Neutrophil (primary cell): ENCODE measurements at regions not wholly inside any gene's neighbourhood (a gene's known extent, or its start where the extent isn't known, plus 50 kb on each side); places are given as distances from the start of the nearest gene placed in this dataset.

Experiments used
- H3K27ac ChIP-seq: fragments of 200-600 bp; sonication (generic); 2 replicates; pipeline ENCODE4 v1.5.1; 2016; ENCODE audit warnings: mild to moderate bottlenecking, moderate library complexity
- H3K27me3 ChIP-seq: fragments of 200-600 bp; sonication (generic); 2 replicates; pipeline ENCODE4 v1.6.0; 2016; ENCODE audit warnings: mild to moderate bottlenecking
- H3K36me3 ChIP-seq: fragments of 200-600 bp; sonication (generic); 2 replicates; pipeline ENCODE4 v1.5.1; 2017
- H3K4me1 ChIP-seq, 2 experiments: fragments of 200-600 bp in 1 of 2; sonication (generic) in 1 of 2; 1 replicate in 1 of 2; 2 replicates in 1 of 2; pipeline versions ENCODE4 v1.5.1 to v1.6.1; 2013 to 2016; ENCODE audit warnings: low read depth in 1 of 2, low read length in 1 of 2, mild to moderate bottlenecking in 1 of 2, moderate library complexity in 1 of 2; ENCODE audit not compliant: control insufficient read depth in 1 of 2, insufficient read depth in 1 of 2
- H3K4me3 ChIP-seq, 2 experiments: fragments of 200-600 bp in 1 of 2; sonication (generic) in 1 of 2; 1 replicate in 1 of 2; 2 replicates in 1 of 2; pipeline ENCODE4 v1.5.1; 2013 to 2016; ENCODE audit warnings: low read depth in 1 of 2, low read length in 1 of 2, mild to moderate bottlenecking in 1 of 2, moderate library complexity in 1 of 2
- H3K9me3 ChIP-seq: fragments of 200-600 bp; sonication (generic); 2 replicates; pipeline ENCODE4 v1.5.1; 2016
- TF ChIP-seq, protein P1 (sequence below): fragments of 200-600 bp; sonication (generic); IDR thresholded peaks from 2 replicates; pipeline ENCODE4 v1.5.1; 2016; ENCODE audit warnings: antibody characterized with exemption

DNA sequence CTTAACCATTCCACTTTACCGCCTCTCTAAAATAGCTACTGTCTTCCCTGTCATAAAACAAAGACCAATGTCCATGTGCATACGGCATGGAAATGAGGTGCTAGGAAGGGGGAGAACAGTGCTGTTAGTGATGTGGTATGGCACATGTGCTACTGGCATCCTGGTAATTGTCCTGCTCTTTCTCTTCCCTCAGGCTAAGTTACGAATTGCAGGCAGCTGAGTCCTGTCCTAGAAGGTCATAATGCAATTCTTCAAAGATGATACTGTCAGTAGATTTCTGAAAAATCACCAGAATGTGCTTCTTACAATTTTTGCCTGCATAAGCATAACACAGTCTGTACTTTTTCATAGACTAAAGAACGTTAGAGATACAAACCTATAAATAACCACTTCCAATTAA, 216.8 kb downstream of the RSL24D1 start:
- H3K36me3 ChIP-seq, result no peaks in the 10 kb centered on the region
- no peak overlapping the region for H3K4me3 ChIP-seq
- H3K4me1 ChIP-seq, result no peaks in the 10 kb centered on the region
- no peaks in the 10 kb centered on the region for H3K9me3 ChIP-seq
- no peak overlapping the region for H3K27ac ChIP-seq
- H3K27me3 ChIP-seq, result no peaks in the 10 kb centered on the region
- TF ChIP-seq, protein P1, sequence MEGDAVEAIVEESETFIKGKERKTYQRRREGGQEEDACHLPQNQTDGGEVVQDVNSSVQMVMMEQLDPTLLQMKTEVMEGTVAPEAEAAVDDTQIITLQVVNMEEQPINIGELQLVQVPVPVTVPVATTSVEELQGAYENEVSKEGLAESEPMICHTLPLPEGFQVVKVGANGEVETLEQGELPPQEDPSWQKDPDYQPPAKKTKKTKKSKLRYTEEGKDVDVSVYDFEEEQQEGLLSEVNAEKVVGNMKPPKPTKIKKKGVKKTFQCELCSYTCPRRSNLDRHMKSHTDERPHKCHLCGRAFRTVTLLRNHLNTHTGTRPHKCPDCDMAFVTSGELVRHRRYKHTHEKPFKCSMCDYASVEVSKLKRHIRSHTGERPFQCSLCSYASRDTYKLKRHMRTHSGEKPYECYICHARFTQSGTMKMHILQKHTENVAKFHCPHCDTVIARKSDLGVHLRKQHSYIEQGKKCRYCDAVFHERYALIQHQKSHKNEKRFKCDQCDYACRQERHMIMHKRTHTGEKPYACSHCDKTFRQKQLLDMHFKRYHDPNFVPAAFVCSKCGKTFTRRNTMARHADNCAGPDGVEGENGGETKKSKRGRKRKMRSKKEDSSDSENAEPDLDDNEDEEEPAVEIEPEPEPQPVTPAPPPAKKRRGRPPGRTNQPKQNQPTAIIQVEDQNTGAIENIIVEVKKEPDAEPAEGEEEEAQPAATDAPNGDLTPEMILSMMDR, result no peak

DNA sequence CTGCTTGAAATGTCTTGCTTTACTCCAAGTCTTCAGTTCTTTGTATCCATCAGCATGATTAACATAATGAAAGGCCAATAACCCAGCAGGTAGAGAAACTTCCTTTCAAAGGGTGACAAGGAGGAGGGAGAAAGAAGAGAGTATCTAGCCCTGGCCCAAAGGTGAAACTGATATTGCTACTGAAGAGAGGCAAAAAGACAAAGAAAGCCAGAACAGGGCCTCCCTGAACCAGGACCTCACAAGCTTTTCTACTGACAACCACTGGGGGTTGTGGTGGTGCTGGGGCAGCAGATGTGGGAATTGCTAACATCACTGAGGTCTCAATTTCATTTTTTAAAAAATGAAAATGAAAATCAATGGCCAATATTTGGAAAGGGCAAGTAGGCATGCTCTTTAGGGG, 234.1 kb downstream of the RSL24D1 start:
- no peak overlapping the region for H3K4me3 ChIP-seq
- TF ChIP-seq, protein P1, result no peak
- H3K27me3 ChIP-seq, result no peaks in the 10 kb centered on the region
- no peaks in the 10 kb centered on the region for H3K9me3 ChIP-seq
- H3K4me1 ChIP-seq, result no peaks in the 10 kb centered on the region
- no peak overlapping the region for H3K27ac ChIP-seq
- no peaks in the 10 kb centered on the region for H3K36me3 ChIP-seq

DNA sequence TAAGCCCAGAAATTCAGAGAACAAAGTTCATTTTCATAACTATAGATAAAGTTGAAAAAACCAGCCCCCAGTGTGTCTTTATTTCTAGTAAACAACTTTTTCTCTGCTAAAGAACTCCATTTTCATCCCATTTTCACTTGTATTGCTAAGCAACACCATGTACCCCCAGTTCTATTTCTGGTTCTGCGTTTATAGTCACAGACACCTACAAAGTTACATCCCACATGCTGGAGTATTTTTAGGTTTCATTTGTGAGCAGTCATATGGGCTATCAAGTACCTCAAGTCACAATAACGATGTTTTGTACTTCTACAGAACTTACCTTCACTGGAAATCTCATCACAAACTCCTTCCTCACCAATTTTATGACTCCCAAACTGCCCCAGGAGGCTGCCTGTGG, 236.5 kb downstream of the RSL24D1 start:
- Histone ChIP-seq H3K27me3 (no peaks in the 10 kb centered on the region), H3K9me3 (peaks cover 3% of the 10 kb centered on the region), H3K4me1 (no peaks in the 10 kb centered on the region), H3K27ac (no peak overlapping the region), H3K36me3 (no peaks in the 10 kb centered on the region), H3K4me3 (no peak overlapping the region)
- TF ChIP-seq, protein P1, result no peak

DNA sequence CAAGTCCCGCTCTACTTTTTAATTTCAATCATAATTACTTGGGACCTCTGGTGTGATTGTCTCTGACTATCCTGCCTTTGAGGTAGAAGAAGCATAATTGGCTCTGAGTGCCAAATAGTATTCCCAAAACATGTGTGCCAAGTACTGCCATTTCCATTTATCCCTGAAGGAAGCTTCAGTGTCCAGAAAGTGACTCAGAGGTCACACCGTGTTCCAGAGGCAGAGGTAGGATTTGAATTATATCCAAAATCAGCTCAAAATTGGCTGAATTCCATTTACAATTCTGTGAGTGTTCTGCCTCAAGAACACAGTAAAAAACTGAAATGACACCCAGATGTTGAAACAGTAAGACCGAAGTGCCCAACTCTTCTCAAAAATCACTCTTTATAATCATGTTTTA, 255.3 kb downstream of the RSL24D1 start:
- Histone ChIP-seq H3K9me3 (no peaks in the 10 kb centered on the region), H3K27ac (no peak overlapping the region), H3K27me3 (no peaks in the 10 kb centered on the region), H3K36me3 (no peaks in the 10 kb centered on the region), H3K4me3 (no peak overlapping the region), H3K4me1 (no peaks in the 10 kb centered on the region)
- TF ChIP-seq, protein P1, result no peak

DNA sequence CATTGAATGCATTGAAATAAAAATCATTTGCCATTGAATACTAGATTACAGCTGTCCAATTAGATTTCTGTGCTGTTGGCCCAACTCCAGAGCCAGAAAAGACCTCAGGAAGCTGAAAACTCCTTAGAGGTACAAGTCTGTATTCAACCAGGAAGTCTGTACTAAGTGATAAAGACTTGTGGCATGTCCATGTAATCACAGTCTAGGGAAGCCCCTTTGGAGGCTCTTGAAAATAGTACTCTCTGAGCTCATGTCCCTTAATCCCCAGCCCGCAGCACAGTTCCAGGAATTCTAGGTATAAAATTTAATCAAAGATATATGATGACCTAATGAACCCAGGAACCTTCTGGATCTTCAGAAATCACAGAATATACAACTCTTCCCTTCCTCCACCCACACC, 279.4 kb downstream of the RSL24D1 start:
- no peaks in the 10 kb centered on the region for H3K36me3 ChIP-seq
- no peaks in the 10 kb centered on the region for H3K27me3 ChIP-seq
- TF ChIP-seq, protein P1, result no peak
- no peak overlapping the region for H3K4me3 ChIP-seq
- no peak overlapping the region for H3K27ac ChIP-seq
- H3K9me3 ChIP-seq, result no peaks in the 10 kb centered on the region
- no peaks in the 10 kb centered on the region for H3K4me1 ChIP-seq

DNA sequence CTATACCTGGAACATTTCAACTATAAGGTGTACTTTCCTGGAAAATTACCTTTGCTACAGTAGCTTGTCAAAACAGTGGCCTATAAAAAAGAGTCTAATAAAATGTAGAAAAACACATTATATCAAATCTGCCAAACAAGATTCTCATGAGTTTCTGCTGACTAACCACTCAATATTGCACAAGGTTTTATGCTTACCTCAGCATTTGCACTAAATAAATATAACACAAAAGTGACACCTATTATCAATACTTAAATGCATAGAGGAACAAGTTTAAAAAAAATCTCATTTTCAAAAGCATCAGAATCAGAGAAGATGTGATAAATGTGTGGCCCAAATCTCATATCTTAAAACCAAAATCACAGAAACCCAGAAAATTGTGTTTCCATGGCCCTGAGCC, 281.4 kb downstream of the RSL24D1 start:
- TF ChIP-seq, protein P1, result no peak
- no peaks in the 10 kb centered on the region for H3K9me3 ChIP-seq
- no peak overlapping the region for H3K27ac ChIP-seq

More for the DNA sequence above, 281.4 kb downstream of the RSL24D1 start:
- H3K36me3 ChIP-seq, result no peaks in the 10 kb centered on the region
- H3K4me3 ChIP-seq, result no peak overlapping the region
- H3K27me3 ChIP-seq, result no peaks in the 10 kb centered on the region
- H3K4me1 ChIP-seq, result no peaks in the 10 kb centered on the region
